Central memory CD8-positive, alpha-beta T cell (primary cell): ENCODE measurements at regions not wholly inside any gene's neighbourhood (a gene's known extent, or its start where the extent isn't known, plus 50 kb on each side); places are given as distances from the start of the nearest gene placed in this dataset.
A peak's percentile ranks its signal among the peaks of the same experiment; 100 is the strongest.
"Not testable (repeated sequence)": the region's sequence is repeated elsewhere in the genome, so short reads cannot be mapped to it uniquely, and the experiment has no call there.

Source experiments
- ATAC-seq: fragments of 150-1000 bp; cut with Tn5 transposase; replicated peaks from 2 replicates; pipeline ENCODE4 v1.10.0; 2022; ENCODE audit warnings: mild to moderate bottlenecking, moderate FRiP score, moderate number of reproducible peaks; ENCODE audit not compliant: poor library complexity, severe bottlenecking; ENCODE audit errors: extremely low read depth
- DNase-seq, 2 donors: peaks; one replicate each; pipeline ENCODE4 v3.0.0; 2021; ENCODE audit warnings: low spot score in 2 of 2
- H3K27ac Mint-ChIP-seq: one replicate; pipeline ENCODE4 v1.8.0; 2022; ENCODE audit warnings: low read depth, mild to moderate bottlenecking, moderate library complexity, mixed read lengths
- H3K27me3 Mint-ChIP-seq: one replicate; pipeline ENCODE4 v1.8.0; 2022; ENCODE audit warnings: mixed read lengths
- H3K36me3 Mint-ChIP-seq: one replicate; pipeline ENCODE4 v1.8.0; 2022; ENCODE audit warnings: mild to moderate bottlenecking, moderate library complexity, mixed read lengths; ENCODE audit not compliant: insufficient read depth
- H3K4me1 Mint-ChIP-seq: one replicate; pipeline ENCODE4 v1.8.0; 2022; ENCODE audit warnings: mixed read lengths
- H3K4me3 Mint-ChIP-seq: one replicate; pipeline ENCODE4 v1.8.0; 2022; ENCODE audit warnings: mild to moderate bottlenecking, moderate library complexity, mixed read lengths
- H3K9me3 Mint-ChIP-seq: one replicate; pipeline ENCODE4 v1.8.0; 2022; ENCODE audit warnings: mixed read lengths

DNA sequence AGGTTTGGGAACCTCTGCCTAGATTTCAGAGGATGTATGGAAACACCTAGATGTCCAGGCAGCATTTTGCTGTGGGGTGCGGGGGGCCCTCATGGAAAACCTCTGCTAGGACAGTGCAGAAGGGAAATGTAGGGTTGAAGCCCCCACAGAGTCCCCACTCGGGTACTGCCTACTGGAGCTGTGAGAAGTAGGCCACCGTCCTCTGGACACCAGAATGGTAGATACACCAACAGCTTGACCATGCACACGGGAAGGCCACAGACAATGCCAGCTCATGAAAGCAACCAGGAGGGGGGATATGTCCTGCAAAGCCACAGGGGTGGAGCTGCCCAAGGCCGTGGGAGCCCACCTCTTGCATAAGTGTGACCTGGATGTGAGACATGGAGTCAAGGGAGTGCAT, 1336.5 kb downstream of the SPATA31A7 start:
- not testable (repeated sequence) for DNase-seq, H3K4me3 Mint-ChIP-seq, H3K36me3 Mint-ChIP-seq, H3K4me1 Mint-ChIP-seq, ATAC-seq, H3K27me3 Mint-ChIP-seq, H3K9me3 Mint-ChIP-seq, H3K27ac Mint-ChIP-seq

DNA sequence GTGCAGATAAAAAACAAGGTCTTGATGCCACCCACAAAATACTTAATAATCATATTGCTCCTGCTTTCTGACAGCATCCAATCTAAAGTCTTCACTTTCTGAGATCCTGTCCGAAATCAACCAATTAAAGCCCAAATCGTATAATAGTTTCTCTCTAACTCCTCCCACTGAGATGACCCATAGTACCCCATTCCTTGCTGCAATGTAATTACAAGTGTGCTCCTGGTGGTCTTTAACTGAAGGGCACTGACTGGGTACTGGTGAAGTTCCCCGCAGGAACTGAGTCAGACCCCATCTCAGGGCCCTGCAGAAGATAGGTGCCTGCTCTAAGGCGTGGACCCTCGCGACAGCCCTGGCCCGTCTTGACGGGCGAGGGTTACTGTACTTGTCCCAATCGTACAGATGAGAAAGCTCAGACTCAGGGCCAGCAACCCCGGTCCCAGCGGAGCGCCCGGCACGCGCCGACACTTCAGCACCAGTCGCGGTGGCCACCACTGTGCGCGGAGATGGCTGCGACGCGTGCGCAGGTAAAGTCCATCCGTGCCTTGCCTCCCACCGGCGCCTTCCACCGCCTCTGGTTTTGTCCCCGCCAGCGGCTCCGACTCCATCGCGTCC, 1342.4 kb downstream of the SPATA31A7 start:
- not testable (repeated sequence) for H3K27ac Mint-ChIP-seq, H3K9me3 Mint-ChIP-seq, H3K4me3 Mint-ChIP-seq, H3K36me3 Mint-ChIP-seq, DNase-seq, H3K27me3 Mint-ChIP-seq, H3K4me1 Mint-ChIP-seq
- peak; percentile 46 for ATAC-seq

DNA sequence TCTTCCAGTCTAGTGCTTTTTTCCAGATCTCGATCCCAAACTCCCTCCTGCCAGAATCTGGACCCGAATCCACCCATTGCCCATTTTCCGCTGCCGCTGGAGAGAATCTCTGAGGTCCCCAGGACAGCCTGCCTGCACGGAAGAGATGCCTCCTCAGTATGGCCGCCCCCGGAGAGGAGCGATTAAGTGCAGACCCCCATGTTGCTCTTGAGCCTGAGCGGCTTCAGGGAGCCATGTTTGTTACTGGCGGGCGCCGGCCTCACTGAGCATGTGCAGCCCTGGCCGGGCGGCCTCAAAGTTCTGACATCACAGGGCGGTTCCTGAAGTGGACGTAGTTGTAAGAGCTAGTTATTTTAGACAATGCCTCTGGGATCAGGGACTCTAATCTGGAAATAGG, 1342.9 kb downstream of the SPATA31A7 start:
- not testable (repeated sequence) for ATAC-seq, H3K4me1 Mint-ChIP-seq, H3K9me3 Mint-ChIP-seq, H3K27me3 Mint-ChIP-seq, DNase-seq, H3K27ac Mint-ChIP-seq, H3K36me3 Mint-ChIP-seq, H3K4me3 Mint-ChIP-seq

GRCh38 chr9:62550539-62550938, 1360.7 kb downstream of the SPATA31A7 start:
- not testable (repeated sequence) for H3K4me3 Mint-ChIP-seq, ATAC-seq, H3K27me3 Mint-ChIP-seq, H3K9me3 Mint-ChIP-seq, DNase-seq, H3K36me3 Mint-ChIP-seq, H3K4me1 Mint-ChIP-seq, H3K27ac Mint-ChIP-seq

- ATAC-seq, H3K27me3 Mint-ChIP-seq, H3K4me3 Mint-ChIP-seq, DNase-seq, H3K27ac Mint-ChIP-seq, H3K4me1 Mint-ChIP-seq, H3K9me3 Mint-ChIP-seq, H3K36me3 Mint-ChIP-seq: not testable (repeated sequence)
Observed at GRCh38 chr9:62560603-62561002, 1370.8 kb downstream of the SPATA31A7 start.

DNA sequence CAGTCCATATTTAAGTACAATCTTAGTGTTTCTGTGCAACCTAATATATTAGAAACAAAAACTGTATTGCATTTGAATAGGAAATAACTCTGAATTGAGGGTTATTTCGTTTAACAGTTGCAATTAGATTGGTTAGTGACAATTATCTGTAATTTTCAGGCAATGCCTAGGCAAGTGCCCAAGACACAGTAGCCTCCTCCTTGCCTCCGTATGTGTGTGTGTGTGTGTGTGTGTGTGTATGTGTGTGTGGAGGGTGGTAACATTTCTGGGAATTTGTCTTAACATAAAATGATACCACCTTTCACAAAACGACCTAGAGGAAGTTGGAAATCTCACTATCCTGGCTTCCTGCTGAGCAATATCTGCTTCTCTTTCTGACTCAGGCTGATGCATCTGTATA, 1375.3 kb downstream of the SPATA31A7 start:
- DNase-seq, H3K9me3 Mint-ChIP-seq, H3K36me3 Mint-ChIP-seq, H3K27me3 Mint-ChIP-seq, H3K27ac Mint-ChIP-seq, H3K4me3 Mint-ChIP-seq, H3K4me1 Mint-ChIP-seq, ATAC-seq: not testable (repeated sequence)

- H3K36me3 Mint-ChIP-seq, H3K27me3 Mint-ChIP-seq, H3K27ac Mint-ChIP-seq, H3K9me3 Mint-ChIP-seq, DNase-seq, H3K4me1 Mint-ChIP-seq, ATAC-seq, H3K4me3 Mint-ChIP-seq: not testable (repeated sequence)
Observed at GRCh38 chr9:62566430-62566829, 1376.6 kb downstream of the SPATA31A7 start.

- not testable (repeated sequence) for H3K9me3 Mint-ChIP-seq, H3K4me1 Mint-ChIP-seq, H3K27ac Mint-ChIP-seq, H3K27me3 Mint-ChIP-seq, ATAC-seq, DNase-seq, H3K36me3 Mint-ChIP-seq, H3K4me3 Mint-ChIP-seq
Observed at GRCh38 chr9:62597128-62597527, 1407.3 kb downstream of the SPATA31A7 start.
